Activated naive CD4-positive, alpha-beta T cell treated with anti-CD3 and anti-CD28 coated beads, Interleukin-2, amount 50 U/mL, for 24 hours (primary cell): ENCODE measurements at regions not wholly inside any gene's neighbourhood (a gene's known extent, or its start where the extent isn't known, plus 50 kb on each side); places are given as distances from the start of the nearest gene placed in this dataset.
"Not testable (repeated sequence)": the region's sequence is repeated elsewhere in the genome, so short reads cannot be mapped to it uniquely, and the experiment has no call there.

Source experiments
- H3K27ac Mint-ChIP-seq: one replicate; pipeline ENCODE4 v1.8.0; 2021; ENCODE audit warnings: mild to moderate bottlenecking, mixed read lengths
- H3K27me3 Mint-ChIP-seq: one replicate; pipeline ENCODE4 v1.8.0; 2021; ENCODE audit warnings: mixed read lengths
- H3K36me3 Mint-ChIP-seq: one replicate; pipeline ENCODE4 v1.8.0; 2021; ENCODE audit warnings: mixed read lengths
- H3K4me1 Mint-ChIP-seq: one replicate; pipeline ENCODE4 v1.8.0; 2021; ENCODE audit warnings: mixed read lengths
- H3K4me3 Mint-ChIP-seq: one replicate; pipeline ENCODE4 v1.8.0; 2021; ENCODE audit warnings: mild to moderate bottlenecking, mixed read lengths
- H3K9me3 Mint-ChIP-seq: one replicate; pipeline ENCODE4 v1.8.0; 2021; ENCODE audit warnings: mixed read lengths

DNA sequence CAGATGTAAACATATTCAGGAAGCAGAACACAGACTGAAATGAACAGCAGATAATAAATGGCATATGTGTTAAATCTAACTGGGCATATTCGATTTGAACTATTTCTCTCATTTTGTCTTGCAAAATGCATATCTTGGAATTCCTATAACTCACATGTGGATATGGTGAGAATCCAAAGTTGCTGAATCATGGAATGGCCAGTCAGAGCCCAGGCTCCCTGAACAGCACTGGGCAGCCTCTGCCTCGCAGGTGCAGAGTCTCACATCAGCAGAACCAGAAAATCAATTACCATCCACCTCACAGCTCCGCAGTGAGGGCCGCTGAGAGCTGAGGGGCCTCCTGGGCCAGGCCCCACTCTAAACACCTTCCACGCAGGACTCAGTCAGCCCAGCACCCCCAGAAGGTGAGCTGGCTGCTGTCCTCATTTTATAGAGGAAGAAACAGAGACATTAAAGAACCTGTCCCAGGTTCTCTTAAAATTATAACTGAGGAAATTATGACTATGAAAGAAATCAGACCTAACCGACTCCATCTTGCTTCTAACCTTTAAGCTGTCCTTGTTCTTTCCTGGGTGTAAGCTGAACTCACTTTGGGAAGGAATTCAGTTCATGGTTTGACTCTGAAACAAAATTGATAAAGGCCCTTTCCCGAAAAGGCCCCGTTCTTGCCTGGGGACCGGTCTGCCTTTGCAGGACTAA, 269.1 kb upstream of the SFSWAP start:
- no peaks in the 10 kb centered on the region for H3K9me3 Mint-ChIP-seq
- no peaks in the 10 kb centered on the region for H3K4me1 Mint-ChIP-seq
- H3K36me3 Mint-ChIP-seq = no peaks in the 10 kb centered on the region
- no peak overlapping the region for H3K27ac Mint-ChIP-seq
- no peak overlapping the region for H3K4me3 Mint-ChIP-seq
- H3K27me3 Mint-ChIP-seq = peaks cover 3% of the 10 kb centered on the region

DNA sequence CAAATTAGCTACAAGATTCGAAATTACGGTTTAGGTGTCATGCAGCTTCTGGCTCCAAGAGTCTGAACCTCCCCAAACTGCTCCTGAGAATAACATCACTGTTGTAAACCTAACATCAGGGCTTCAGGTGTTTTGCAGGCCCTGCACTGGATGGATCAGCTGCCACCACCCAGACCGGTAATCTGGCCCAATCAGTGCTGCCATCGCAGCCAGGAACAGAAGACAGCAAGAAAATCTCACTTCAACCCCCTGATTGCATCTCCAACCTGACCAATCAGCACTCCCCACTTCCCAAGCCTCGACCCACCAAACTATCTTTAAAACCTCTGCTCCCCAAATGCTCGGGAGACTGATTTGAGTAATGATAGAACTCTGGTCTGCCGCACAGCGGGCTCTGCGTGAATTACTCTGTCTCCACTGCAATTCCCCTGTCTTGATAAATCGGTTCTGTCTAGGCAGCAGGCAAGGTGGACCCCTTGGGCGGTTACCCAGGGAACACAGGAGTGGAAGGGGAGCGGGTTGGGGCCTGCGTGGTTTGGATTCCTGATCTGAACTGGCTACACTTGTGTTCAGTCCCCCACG, 268.5 kb upstream of the SFSWAP start:
- Mint-ChIP-seq H3K9me3 (no peaks in the 10 kb centered on the region), H3K27ac (no peak overlapping the region), H3K4me1 (no peaks in the 10 kb centered on the region), H3K36me3 (no peaks in the 10 kb centered on the region), H3K27me3 (no peaks in the 10 kb centered on the region), H3K4me3 (no peak overlapping the region)

DNA sequence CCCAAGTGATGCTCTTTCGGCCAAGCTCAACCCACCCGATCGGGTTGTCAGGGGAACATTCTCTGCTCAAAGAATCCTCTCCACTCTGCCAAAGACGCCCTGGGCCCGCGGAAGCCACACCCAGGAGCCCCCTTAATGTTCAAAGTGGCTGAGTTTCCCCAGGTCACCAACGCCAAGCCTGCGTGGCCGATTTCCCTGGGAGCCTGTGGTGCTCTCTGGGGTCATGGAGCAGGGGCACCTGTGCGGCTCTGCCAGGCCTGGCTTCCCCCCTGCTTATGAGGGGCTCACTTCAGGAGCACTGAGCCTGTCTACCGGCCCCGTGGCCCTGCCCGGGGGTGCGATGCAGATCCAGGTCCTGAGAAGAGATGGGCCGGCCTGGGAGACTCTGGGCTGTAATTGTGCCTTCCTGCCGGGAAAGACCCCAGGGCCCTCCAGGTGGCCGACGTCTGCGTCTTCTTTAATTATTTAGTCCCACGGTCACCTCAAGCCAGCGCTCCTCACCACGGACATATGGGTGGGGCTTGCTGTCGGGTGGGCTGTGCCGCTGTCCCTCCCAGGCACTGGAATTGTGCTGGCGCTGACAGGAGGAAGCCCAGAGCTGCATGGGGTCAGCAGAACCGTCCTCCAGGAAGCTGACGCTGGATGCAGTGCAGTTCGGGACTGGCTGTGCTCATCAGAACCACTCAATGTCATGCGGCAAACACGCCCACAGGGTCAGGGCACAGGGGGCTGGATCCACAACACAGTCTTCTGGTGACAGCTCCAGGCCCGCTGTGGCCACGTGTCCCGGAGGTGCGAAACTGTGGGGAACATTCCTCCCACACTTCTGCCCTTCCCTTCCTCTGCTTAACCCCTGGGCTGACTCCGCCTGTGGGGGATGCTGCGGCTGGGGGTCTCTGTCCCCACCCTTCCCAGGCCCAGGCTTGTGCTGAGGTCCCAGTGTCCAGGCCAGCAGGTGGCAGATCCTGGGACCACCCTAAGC, 267.6 kb upstream of the SFSWAP start:
- Mint-ChIP-seq H3K36me3 (no peaks in the 10 kb centered on the region), H3K27ac (no peak overlapping the region), H3K4me3 (no peak overlapping the region), H3K9me3 (no peaks in the 10 kb centered on the region), H3K4me1 (no peaks in the 10 kb centered on the region), H3K27me3 (no peaks in the 10 kb centered on the region)

GRCh38 chr12:131444220-131445164, 266.4 kb upstream of the SFSWAP start:
- Mint-ChIP-seq H3K4me1 (no peaks in the 10 kb centered on the region), H3K27me3 (no peaks in the 10 kb centered on the region), H3K9me3 (no peaks in the 10 kb centered on the region), H3K27ac (no peak overlapping the region), H3K4me3 (no peak overlapping the region), H3K36me3 (no peaks in the 10 kb centered on the region)

DNA sequence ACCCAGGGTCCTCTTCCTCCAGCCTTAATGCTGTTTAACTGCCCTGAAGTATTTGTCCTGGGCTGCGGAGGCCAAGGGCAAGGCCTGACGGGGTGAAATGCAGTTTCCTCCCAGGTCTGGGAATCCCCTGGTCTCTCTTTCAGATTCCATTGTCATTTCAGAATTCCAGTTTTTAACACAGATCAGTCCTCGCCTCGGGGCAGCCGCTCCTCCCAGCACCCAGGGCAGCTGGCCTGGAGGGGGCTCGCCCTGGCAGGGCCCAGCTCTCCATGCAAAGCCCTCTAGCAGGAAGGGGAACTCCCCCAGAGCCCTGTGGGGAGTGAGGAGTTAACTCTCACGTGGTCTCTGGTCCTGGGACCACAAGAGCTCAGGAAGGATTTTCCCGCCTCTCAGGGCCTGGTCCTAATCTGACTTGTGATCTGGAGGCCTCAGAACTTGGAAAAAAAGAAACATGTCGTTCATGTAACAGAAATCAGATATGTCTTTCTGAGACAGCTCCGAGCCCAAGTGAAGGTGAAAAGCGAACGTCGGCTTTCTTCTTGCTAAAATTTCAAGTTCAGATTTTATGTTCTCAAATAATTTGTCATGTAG, 265.6 kb upstream of the SFSWAP start:
- Mint-ChIP-seq H3K27me3 (no peaks in the 10 kb centered on the region), H3K27ac (no peak overlapping the region)

GRCh38 chr12:131445795-131446194, 265.1 kb upstream of the SFSWAP start:
- Mint-ChIP-seq H3K27me3 (no peaks in the 10 kb centered on the region), H3K4me3 (no peak overlapping the region), H3K27ac (no peak overlapping the region), H3K36me3 (no peaks in the 10 kb centered on the region), H3K4me1 (no peaks in the 10 kb centered on the region), H3K9me3 (no peaks in the 10 kb centered on the region)

More for the DNA sequence above, 265.6 kb upstream of the SFSWAP start:
- Mint-ChIP-seq H3K9me3 (no peaks in the 10 kb centered on the region), H3K4me3 (no peak overlapping the region), H3K36me3 (no peaks in the 10 kb centered on the region), H3K4me1 (no peaks in the 10 kb centered on the region)

- H3K9me3 Mint-ChIP-seq, H3K4me1 Mint-ChIP-seq, H3K4me3 Mint-ChIP-seq, H3K27ac Mint-ChIP-seq, H3K36me3 Mint-ChIP-seq, H3K27me3 Mint-ChIP-seq: not testable (repeated sequence)
These were observed 263.3 kb upstream of the SFSWAP start for GRCh38 chr12:131447636-131448035.

- H3K4me3 Mint-ChIP-seq = no peak overlapping the region
- H3K9me3 Mint-ChIP-seq = no peaks in the 10 kb centered on the region
- no peak overlapping the region for H3K27ac Mint-ChIP-seq
- H3K4me1 Mint-ChIP-seq = no peaks in the 10 kb centered on the region
- H3K27me3 Mint-ChIP-seq = peaks cover 4% of the 10 kb centered on the region
- H3K36me3 Mint-ChIP-seq = no peaks in the 10 kb centered on the region
These were observed 262.6 kb upstream of the SFSWAP start for GRCh38 chr12:131448254-131448795.

- H3K4me1 Mint-ChIP-seq = no peaks in the 10 kb centered on the region
- H3K36me3 Mint-ChIP-seq = no peaks in the 10 kb centered on the region
- H3K27ac Mint-ChIP-seq = no peak overlapping the region
- H3K27me3 Mint-ChIP-seq = peaks cover 4% of the 10 kb centered on the region
- no peaks in the 10 kb centered on the region for H3K9me3 Mint-ChIP-seq
- H3K4me3 Mint-ChIP-seq = no peak overlapping the region
These were observed 261.9 kb upstream of the SFSWAP start for GRCh38 chr12:131449027-131449426.

GRCh38 chr12:131452444-131452860, 258.4 kb upstream of the SFSWAP start:
- Mint-ChIP-seq H3K4me1 (no peaks in the 10 kb centered on the region), H3K27me3 (peaks cover 4% of the 10 kb centered on the region), H3K36me3 (no peaks in the 10 kb centered on the region), H3K4me3 (no peak overlapping the region), H3K27ac (no peak overlapping the region), H3K9me3 (no peaks in the 10 kb centered on the region)

DNA sequence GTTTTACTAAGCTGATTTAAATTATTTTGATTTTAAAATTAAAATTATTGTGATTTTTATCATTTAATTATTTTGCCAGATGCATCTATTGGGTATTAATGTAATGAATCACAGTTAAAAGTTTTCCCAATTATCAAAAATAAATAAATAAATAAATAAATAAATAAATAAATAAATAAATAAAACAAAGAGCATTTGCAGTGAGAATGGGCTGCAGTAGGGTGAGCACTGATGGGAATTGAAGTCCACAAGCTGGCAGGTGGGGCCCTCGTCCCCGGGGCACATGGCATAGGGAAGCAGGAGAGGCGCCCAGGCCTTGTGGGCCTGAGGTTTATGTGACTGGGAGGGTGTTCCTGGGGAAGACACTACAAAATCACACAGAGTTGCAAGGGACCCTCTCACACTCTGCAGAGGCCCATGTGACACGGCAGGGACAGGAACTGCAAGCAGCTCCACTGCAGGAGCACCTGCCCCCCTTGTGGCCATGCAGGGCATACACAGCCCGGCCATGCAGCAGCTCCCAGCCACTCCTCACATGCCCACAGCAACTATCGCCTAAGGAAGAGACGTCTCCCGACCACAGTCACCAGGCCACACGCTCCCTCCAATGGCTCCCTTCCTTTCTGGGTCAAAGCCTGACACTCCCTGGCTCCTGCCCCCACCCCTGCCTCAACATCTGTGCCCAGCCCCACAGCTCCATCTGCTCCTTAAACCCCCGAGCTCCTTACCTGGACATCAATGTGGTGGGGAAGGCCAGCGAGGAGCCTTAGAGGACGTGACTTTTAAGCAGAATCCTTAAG, 256.3 kb upstream of the SFSWAP start:
- no peak overlapping the region for H3K27ac Mint-ChIP-seq
- no peaks in the 10 kb centered on the region for H3K36me3 Mint-ChIP-seq
- peaks cover 5% of the 10 kb centered on the region for H3K27me3 Mint-ChIP-seq
- H3K4me3 Mint-ChIP-seq = no peak overlapping the region
- H3K9me3 Mint-ChIP-seq = no peaks in the 10 kb centered on the region
- no peaks in the 10 kb centered on the region for H3K4me1 Mint-ChIP-seq

GRCh38 chr12:131455218-131455506, 255.7 kb upstream of the SFSWAP start:
- H3K36me3 Mint-ChIP-seq = no peaks in the 10 kb centered on the region
- no peaks in the 10 kb centered on the region for H3K4me1 Mint-ChIP-seq
- peaks cover 5% of the 10 kb centered on the region for H3K27me3 Mint-ChIP-seq
- no peak overlapping the region for H3K4me3 Mint-ChIP-seq
- no peaks in the 10 kb centered on the region for H3K9me3 Mint-ChIP-seq
- no peak overlapping the region for H3K27ac Mint-ChIP-seq

DNA sequence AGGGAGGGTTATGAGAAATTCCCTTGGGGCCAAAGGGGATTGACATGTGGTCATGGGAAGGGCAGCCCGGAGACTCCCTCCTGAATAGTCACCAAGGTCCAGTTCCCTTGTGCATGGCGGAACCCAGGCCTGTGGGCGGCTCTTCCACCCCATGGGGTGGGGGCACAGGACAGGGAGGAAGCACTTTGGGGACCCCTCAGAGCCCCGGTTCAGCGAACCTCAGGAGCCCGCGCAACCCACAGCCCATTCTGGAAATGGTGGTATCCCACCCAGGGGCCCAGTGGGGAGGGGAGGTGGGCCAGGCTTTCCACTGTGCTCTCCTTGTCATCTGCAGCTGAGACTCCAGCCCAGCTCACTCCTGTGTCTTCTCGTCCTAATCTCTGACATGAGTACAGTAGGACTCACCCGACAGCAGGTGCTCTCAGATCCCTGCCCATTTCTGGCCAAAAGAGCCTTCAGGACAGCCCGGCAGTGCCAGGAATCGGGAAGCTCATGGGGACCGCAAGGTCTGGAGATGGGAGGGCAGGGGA, 255.2 kb upstream of the SFSWAP start:
- Mint-ChIP-seq H3K36me3 (no peaks in the 10 kb centered on the region), H3K9me3 (no peaks in the 10 kb centered on the region), H3K27ac (no peak overlapping the region), H3K27me3 (peaks cover 9% of the 10 kb centered on the region), H3K4me3 (no peak overlapping the region), H3K4me1 (no peaks in the 10 kb centered on the region)
